Astrocyte (in vitro differentiated cells and primary cell): ENCODE measurements at regions not wholly inside any gene's neighbourhood (a gene's known extent, or its start where the extent isn't known, plus 50 kb on each side); places are given as distances from the start of the nearest gene placed in this dataset.

Experiments used
- DNase-seq: peaks from one replicate; pipeline ENCODE4 v3.0.0-alpha.2; 2010; ENCODE audit warnings: low read depth
- FAIRE-seq: peaks from 2 replicates; lab custom pipeline; 2011; peaks lifted over from hg19 to GRCh38; lab: Jason Lieb, UNC
- H2AFZ ChIP-seq: 2 replicates; pipeline ENCODE4 v1.6.0; 2012; ENCODE audit warnings: low read depth, low read length, inconsistent platforms
- H3K27ac ChIP-seq: 2 replicates; pipeline ENCODE4 v1.5.1; 2011; ENCODE audit warnings: low read depth, low read length, inconsistent platforms
- H3K27me3 ChIP-seq: 2 replicates; pipeline ENCODE4 v1.6.0; 2011; ENCODE audit warnings: low read length, inconsistent platforms; ENCODE audit not compliant: insufficient read depth
- H3K36me3 ChIP-seq: 2 replicates; pipeline ENCODE4 v1.5.1; 2011; ENCODE audit warnings: low read length, inconsistent platforms; ENCODE audit not compliant: insufficient read depth
- H3K4me1 ChIP-seq: 2 replicates; pipeline ENCODE4 v1.5.1; 2011; ENCODE audit warnings: low read length, inconsistent platforms; ENCODE audit not compliant: insufficient read depth
- H3K4me2 ChIP-seq: 2 replicates; pipeline ENCODE4 v1.6.0; 2012; ENCODE audit warnings: low read length, inconsistent platforms
- H3K4me3 ChIP-seq: 2 replicates; pipeline ENCODE4 v1.5.1; 2011; ENCODE audit warnings: low read depth, mild to moderate bottlenecking, low read length, inconsistent platforms; ENCODE audit not compliant: insufficient read depth
- H3K79me2 ChIP-seq: 2 replicates; pipeline ENCODE4 v1.6.0; 2012; ENCODE audit warnings: mild to moderate bottlenecking, low read length, inconsistent platforms; ENCODE audit not compliant: insufficient read depth
- H3K9ac ChIP-seq: 2 replicates; pipeline ENCODE4 v1.6.0; 2012; ENCODE audit warnings: mild to moderate bottlenecking, low read length, inconsistent platforms
- H3K9me3 ChIP-seq: 2 replicates; pipeline ENCODE4 v1.5.1; 2012; ENCODE audit warnings: low read depth, mild to moderate bottlenecking, low read length, inconsistent platforms; ENCODE audit not compliant: insufficient read depth
- H4K20me1 ChIP-seq: 2 replicates; pipeline ENCODE4 v1.6.0; 2012; ENCODE audit warnings: low read length, inconsistent platforms; ENCODE audit not compliant: insufficient read depth
- H3K27ac Mint-ChIP-seq: one replicate; pipeline ENCODE4 v1.8.0; 2021; ENCODE audit warnings: mild to moderate bottlenecking, mixed read lengths; ENCODE audit not compliant: unreplicated experiment
- H3K27me3 Mint-ChIP-seq: one replicate; pipeline ENCODE4 v1.8.0; 2021; ENCODE audit warnings: low read depth, mixed read lengths; ENCODE audit not compliant: unreplicated experiment
- H3K36me3 Mint-ChIP-seq: one replicate; pipeline ENCODE4 v1.8.0; 2021; ENCODE audit warnings: low read depth, mixed read lengths; ENCODE audit not compliant: unreplicated experiment
- H3K4me1 Mint-ChIP-seq: one replicate; pipeline ENCODE4 v1.8.0; 2021; ENCODE audit warnings: low read depth, mixed read lengths; ENCODE audit not compliant: unreplicated experiment
- H3K4me3 Mint-ChIP-seq: one replicate; pipeline ENCODE4 v1.8.0; 2021; ENCODE audit warnings: mild to moderate bottlenecking, moderate library complexity, mixed read lengths; ENCODE audit not compliant: unreplicated experiment
- H3K9me3 Mint-ChIP-seq: one replicate; pipeline ENCODE4 v1.8.0; 2021; ENCODE audit warnings: mild to moderate bottlenecking, mixed read lengths; ENCODE audit not compliant: unreplicated experiment
- EZH2 ChIP-seq: IDR thresholded peaks from 2 replicates; pipeline ENCODE4 v1.6.1; 2012; ENCODE audit warnings: mild to moderate bottlenecking, low read length, inconsistent platforms; ENCODE audit not compliant: insufficient read depth
- TF ChIP-seq, protein P1 (sequence below): IDR thresholded peaks from 2 replicates; pipeline ENCODE4 v1.5.1; 2011; ENCODE audit warnings: low read depth, mild to moderate bottlenecking, inconsistent platforms, low read length, moderate library complexity; ENCODE audit not compliant: insufficient read depth

GRCh38 chr10:120641695-120642094, 184.7 kb downstream of the PLPP4 start:
- no peaks in the 10 kb centered on the region for H3K27me3 ChIP-seq
- H3K4me1 Mint-ChIP-seq: no peaks in the 10 kb centered on the region
- peaks cover 5% of the 10 kb centered on the region for H3K9me3 Mint-ChIP-seq
- no peaks in the 10 kb centered on the region for H3K36me3 Mint-ChIP-seq
- no peak overlapping the region for H3K4me3 Mint-ChIP-seq
- no peak for DNase-seq
- H3K4me3 ChIP-seq: no peak overlapping the region
- H3K27ac Mint-ChIP-seq: no peak overlapping the region
- H2AFZ ChIP-seq: no peak overlapping the region
- H3K27ac ChIP-seq: no peak overlapping the region
- TF ChIP-seq EZH2: no peak
- TF ChIP-seq, protein P1, sequence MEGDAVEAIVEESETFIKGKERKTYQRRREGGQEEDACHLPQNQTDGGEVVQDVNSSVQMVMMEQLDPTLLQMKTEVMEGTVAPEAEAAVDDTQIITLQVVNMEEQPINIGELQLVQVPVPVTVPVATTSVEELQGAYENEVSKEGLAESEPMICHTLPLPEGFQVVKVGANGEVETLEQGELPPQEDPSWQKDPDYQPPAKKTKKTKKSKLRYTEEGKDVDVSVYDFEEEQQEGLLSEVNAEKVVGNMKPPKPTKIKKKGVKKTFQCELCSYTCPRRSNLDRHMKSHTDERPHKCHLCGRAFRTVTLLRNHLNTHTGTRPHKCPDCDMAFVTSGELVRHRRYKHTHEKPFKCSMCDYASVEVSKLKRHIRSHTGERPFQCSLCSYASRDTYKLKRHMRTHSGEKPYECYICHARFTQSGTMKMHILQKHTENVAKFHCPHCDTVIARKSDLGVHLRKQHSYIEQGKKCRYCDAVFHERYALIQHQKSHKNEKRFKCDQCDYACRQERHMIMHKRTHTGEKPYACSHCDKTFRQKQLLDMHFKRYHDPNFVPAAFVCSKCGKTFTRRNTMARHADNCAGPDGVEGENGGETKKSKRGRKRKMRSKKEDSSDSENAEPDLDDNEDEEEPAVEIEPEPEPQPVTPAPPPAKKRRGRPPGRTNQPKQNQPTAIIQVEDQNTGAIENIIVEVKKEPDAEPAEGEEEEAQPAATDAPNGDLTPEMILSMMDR: no peak
- no peak overlapping the region for H3K4me2 ChIP-seq
- no peak for FAIRE-seq
- H3K79me2 ChIP-seq: no peaks in the 10 kb centered on the region
- no peaks in the 10 kb centered on the region for H3K4me1 ChIP-seq
- no peaks in the 10 kb centered on the region for H3K36me3 ChIP-seq
- no peaks in the 10 kb centered on the region for H3K9me3 ChIP-seq
- H4K20me1 ChIP-seq: no peaks in the 10 kb centered on the region
- H3K27me3 Mint-ChIP-seq: peaks cover 49% of the 10 kb centered on the region
- H3K9ac ChIP-seq: no peak overlapping the region

GRCh38 chr10:120643351-120643750, 186.3 kb downstream of the PLPP4 start:
- no peaks in the 10 kb centered on the region for H3K79me2 ChIP-seq
- Mint-ChIP-seq H3K36me3 (no peaks in the 10 kb centered on the region), H3K9me3 (peaks cover 5% of the 10 kb centered on the region), H3K4me1 (no peaks in the 10 kb centered on the region), H3K27me3 (peaks cover 43% of the 10 kb centered on the region), H3K4me3 (no peak overlapping the region), H3K27ac (no peak overlapping the region)
- no peak for DNase-seq
- no peak overlapping the region for H3K9ac ChIP-seq
- FAIRE-seq: no peak
- TF ChIP-seq, protein P1: no peak
- TF ChIP-seq EZH2: no peak
- no peak overlapping the region for H3K4me2 ChIP-seq
- no peak overlapping the region for H3K4me3 ChIP-seq
- H4K20me1 ChIP-seq: no peaks in the 10 kb centered on the region
- no peaks in the 10 kb centered on the region for H3K9me3 ChIP-seq
- H3K27me3 ChIP-seq: no peaks in the 10 kb centered on the region
- H3K4me1 ChIP-seq: no peaks in the 10 kb centered on the region
- no peaks in the 10 kb centered on the region for H3K36me3 ChIP-seq
- H2AFZ ChIP-seq: no peak overlapping the region
- no peak overlapping the region for H3K27ac ChIP-seq

GRCh38 chr10:120644556-120645410, 187.8 kb downstream of the PLPP4 start:
- H3K4me1 Mint-ChIP-seq: peaks cover 2% of the 10 kb centered on the region
- H3K27me3 Mint-ChIP-seq: peaks cover 39% of the 10 kb centered on the region

More at GRCh38 chr10:120644556-120645410, 187.8 kb downstream of the PLPP4 start:
- DNase-seq (peak; percentile 8), FAIRE-seq (no peak)
- H3K79me2 ChIP-seq: no peaks in the 10 kb centered on the region
- Mint-ChIP-seq H3K27ac (no peak overlapping the region), H3K4me3 (no peak overlapping the region), H3K36me3 (no peaks in the 10 kb centered on the region), H3K9me3 (peaks cover 4% of the 10 kb centered on the region)
- no peak overlapping the region for H2AFZ ChIP-seq
- H3K4me3 ChIP-seq: no peak overlapping the region
- H4K20me1 ChIP-seq: no peaks in the 10 kb centered on the region
- H3K27ac ChIP-seq: no peak overlapping the region
- no peak overlapping the region for H3K4me2 ChIP-seq
- no peak overlapping the region for H3K9ac ChIP-seq
- no peaks in the 10 kb centered on the region for H3K4me1 ChIP-seq
- TF ChIP-seq EZH2: no peak
- TF ChIP-seq, protein P1: no peak
- no peaks in the 10 kb centered on the region for H3K9me3 ChIP-seq
- no peaks in the 10 kb centered on the region for H3K36me3 ChIP-seq
- no peaks in the 10 kb centered on the region for H3K27me3 ChIP-seq
